DOHH2 (cell line): ENCODE measurements at regions not wholly inside any gene's neighbourhood (a gene's known extent, or its start where the extent isn't known, plus 50 kb on each side); places are given as distances from the start of the nearest gene placed in this dataset.

Experiments
- H3F3A ChIP-seq: fragments of 200-600 bp; sonication (generic), shearing (Covaris generic); 2 replicates; pipeline ENCODE4 v1.6.0; 2016; ENCODE audit warnings: antibody characterized with exemption, mild to moderate bottlenecking; ENCODE audit not compliant: control insufficient read depth, insufficient read depth
- H3K27ac ChIP-seq: fragments of 200-600 bp; sonication (generic); 2 replicates; pipeline ENCODE4 v1.5.1; 2014; ENCODE audit warnings: low read depth, mild to moderate bottlenecking, low read length, moderate library complexity
- H3K27me3 ChIP-seq: fragments of 200-600 bp; sonication (generic); 2 replicates; pipeline ENCODE4 v1.6.1; 2014; ENCODE audit warnings: mild to moderate bottlenecking, low read length, mixed read lengths; ENCODE audit not compliant: control insufficient read depth
- H3K36me3 ChIP-seq: fragments of 200-600 bp; sonication (generic); 2 replicates; pipeline ENCODE4 v1.6.1; 2014; ENCODE audit warnings: mild to moderate bottlenecking, low read length, moderate library complexity, mixed read lengths; ENCODE audit not compliant: control insufficient read depth
- H3K4me1 ChIP-seq: fragments of 200-600 bp; sonication (generic); 2 replicates; pipeline ENCODE4 v1.6.1; 2014; ENCODE audit warnings: mild to moderate bottlenecking, low read length, mixed read lengths; ENCODE audit not compliant: control insufficient read depth
- H3K4me2 ChIP-seq: fragments of 200-600 bp; sonication (generic); 2 replicates; pipeline ENCODE4 v1.6.0; 2014; ENCODE audit warnings: mild to moderate bottlenecking, low read length, moderate library complexity
- H3K4me3 ChIP-seq: fragments of 200-600 bp; sonication (generic); 2 replicates; pipeline ENCODE4 v1.5.1; 2014; ENCODE audit warnings: mild to moderate bottlenecking, low read length, mixed read lengths
- H3K79me2 ChIP-seq: fragments of 200-600 bp; sonication (generic); 2 replicates; pipeline ENCODE4 v1.6.1; 2014; ENCODE audit warnings: mild to moderate bottlenecking, low read length, mixed read lengths; ENCODE audit not compliant: control insufficient read depth
- H3K9me2 ChIP-seq: fragments of 200-600 bp; sonication (generic); replicated peaks from 2 replicates; pipeline ENCODE4 v1.6.1; 2014; ENCODE audit warnings: mild to moderate bottlenecking, low read length, mixed read lengths; ENCODE audit not compliant: control insufficient read depth
- H3K9me3 ChIP-seq: fragments of 200-600 bp; sonication (generic); 2 replicates; pipeline ENCODE4 v1.6.1; 2014; ENCODE audit warnings: antibody characterized with exemption, low read length, mixed read lengths; ENCODE audit not compliant: control insufficient read depth, insufficient read depth
- H4K20me1 ChIP-seq: fragments of 200-600 bp; sonication (generic); 2 replicates; pipeline ENCODE4 v1.6.0; 2014; ENCODE audit warnings: low read depth, mild to moderate bottlenecking, antibody characterized with exemption, low read length, moderate library complexity; ENCODE audit not compliant: control insufficient read depth, insufficient read depth
- CTCF ChIP-seq: fragments of 200-600 bp; sonication (generic); IDR thresholded peaks from one replicate; pipeline ENCODE4 v1.5.1; 2014; ENCODE audit warnings: antibody characterized with exemption, mild to moderate bottlenecking, low read depth, low read length; ENCODE audit not compliant: poor library complexity, severe bottlenecking
- EZH2phosphoT487 ChIP-seq: fragments of 200-600 bp; sonication (generic); IDR thresholded peaks from 2 replicates; pipeline ENCODE4 v1.6.1; 2017; ENCODE audit warnings: borderline replicate concordance, mild to moderate bottlenecking, antibody characterized with exemption, low read length, moderate library complexity, mixed read lengths

GRCh38 chr7:124322561-124322960 is 289.7 kb upstream of the TMEM229A start:
- Histone ChIP-seq H3K9me3 (no peaks in the 10 kb centered on the region), H3K36me3 (no peaks in the 10 kb centered on the region), H3F3A (no peaks in the 10 kb centered on the region), H3K27ac (no peak overlapping the region), H4K20me1 (no peaks in the 10 kb centered on the region), H3K27me3 (no peaks in the 10 kb centered on the region), H3K4me3 (no peak overlapping the region), H3K79me2 (no peaks in the 10 kb centered on the region), H3K4me1 (no peaks in the 10 kb centered on the region), H3K9me2 (no peaks in the 10 kb centered on the region), H3K4me2 (no peak overlapping the region)
- TF ChIP-seq EZH2phosphoT487, result no peak
- TF ChIP-seq CTCF, result no peak

- no peaks in the 10 kb centered on the region for H3K27me3 ChIP-seq
- no peaks in the 10 kb centered on the region for H3K4me1 ChIP-seq
- H3K9me3 ChIP-seq, result no peaks in the 10 kb centered on the region
Observed at GRCh38 chr7:124318721-124319450, 286.0 kb upstream of the TMEM229A start.

DNA sequence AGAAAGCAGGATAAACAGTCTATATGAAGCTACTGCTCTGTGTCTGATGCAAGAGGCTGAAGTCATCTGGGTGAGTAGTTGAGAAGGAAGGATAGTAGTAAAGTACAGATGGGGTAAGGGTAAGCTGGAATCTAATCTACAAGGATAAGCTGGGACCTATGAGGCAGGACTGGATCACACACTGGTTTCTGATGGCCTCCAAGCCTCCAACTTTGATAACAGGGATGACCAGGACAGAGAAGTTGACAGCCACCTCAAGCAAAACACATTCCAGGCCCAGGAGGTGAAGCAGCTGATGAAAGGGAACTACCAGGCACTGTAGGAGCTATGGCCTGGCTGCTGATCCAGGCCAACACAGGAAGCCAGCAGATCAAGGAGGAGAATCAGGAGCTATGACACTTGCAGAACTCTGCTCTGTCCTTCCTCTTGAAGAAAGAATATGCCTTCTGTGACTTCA is 278.1 kb upstream of the TMEM229A start:
- no peaks in the 10 kb centered on the region for H3K79me2 ChIP-seq
- no peaks in the 10 kb centered on the region for H4K20me1 ChIP-seq
- no peaks in the 10 kb centered on the region for H3K4me1 ChIP-seq
- no peaks in the 10 kb centered on the region for H3K36me3 ChIP-seq
- no peaks in the 10 kb centered on the region for H3K27me3 ChIP-seq
- H3K4me3 ChIP-seq, result no peak overlapping the region
- H3K9me2 ChIP-seq, result no peaks in the 10 kb centered on the region
- H3F3A ChIP-seq, result no peaks in the 10 kb centered on the region
- no peak overlapping the region for H3K27ac ChIP-seq
- H3K4me2 ChIP-seq, result no peak overlapping the region
- no peaks in the 10 kb centered on the region for H3K9me3 ChIP-seq
- TF ChIP-seq CTCF (no peak), EZH2phosphoT487 (no peak)

More at GRCh38 chr7:124318721-124319450, 286.0 kb upstream of the TMEM229A start:
- Histone ChIP-seq H3F3A (no peaks in the 10 kb centered on the region), H3K9me2 (no peaks in the 10 kb centered on the region), H4K20me1 (no peaks in the 10 kb centered on the region), H3K4me3 (no peak overlapping the region), H3K36me3 (no peaks in the 10 kb centered on the region), H3K79me2 (no peaks in the 10 kb centered on the region), H3K4me2 (no peak overlapping the region), H3K27ac (no peak overlapping the region)
- TF ChIP-seq EZH2phosphoT487, result no peak
- TF ChIP-seq CTCF, result no peak
